ENCODE measurements at regions not wholly inside any gene's neighbourhood (a gene's known extent, or its start where the extent isn't known, plus 50 kb on each side); places are given as distances from the start of the nearest gene placed in this dataset.

DNA sequence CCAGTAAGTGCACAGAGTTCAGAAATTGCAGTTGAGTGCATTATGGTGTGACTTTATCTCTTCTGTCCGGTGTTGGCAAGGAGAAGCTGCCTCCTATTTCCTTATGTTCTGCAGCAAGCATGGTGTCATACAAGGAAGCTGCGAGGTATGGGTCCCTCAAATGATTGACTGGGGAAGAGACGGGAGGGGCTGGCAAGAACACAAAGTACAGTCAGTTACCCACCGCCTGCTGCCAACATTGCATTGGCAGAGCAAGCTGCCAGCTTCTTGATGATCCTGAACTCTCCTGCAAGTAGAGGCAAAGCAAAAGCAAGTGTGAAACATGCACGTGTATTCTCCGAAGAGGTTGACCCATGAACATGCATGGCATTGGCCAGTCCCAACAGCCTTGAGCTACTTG is 1013.6 kb downstream of the UQCRFS1 start:
- no peak for TF ChIP-seq POLR2A (IDR thresholded peaks at IDR 0.05)
- TF ChIP-seq, protein P1, sequence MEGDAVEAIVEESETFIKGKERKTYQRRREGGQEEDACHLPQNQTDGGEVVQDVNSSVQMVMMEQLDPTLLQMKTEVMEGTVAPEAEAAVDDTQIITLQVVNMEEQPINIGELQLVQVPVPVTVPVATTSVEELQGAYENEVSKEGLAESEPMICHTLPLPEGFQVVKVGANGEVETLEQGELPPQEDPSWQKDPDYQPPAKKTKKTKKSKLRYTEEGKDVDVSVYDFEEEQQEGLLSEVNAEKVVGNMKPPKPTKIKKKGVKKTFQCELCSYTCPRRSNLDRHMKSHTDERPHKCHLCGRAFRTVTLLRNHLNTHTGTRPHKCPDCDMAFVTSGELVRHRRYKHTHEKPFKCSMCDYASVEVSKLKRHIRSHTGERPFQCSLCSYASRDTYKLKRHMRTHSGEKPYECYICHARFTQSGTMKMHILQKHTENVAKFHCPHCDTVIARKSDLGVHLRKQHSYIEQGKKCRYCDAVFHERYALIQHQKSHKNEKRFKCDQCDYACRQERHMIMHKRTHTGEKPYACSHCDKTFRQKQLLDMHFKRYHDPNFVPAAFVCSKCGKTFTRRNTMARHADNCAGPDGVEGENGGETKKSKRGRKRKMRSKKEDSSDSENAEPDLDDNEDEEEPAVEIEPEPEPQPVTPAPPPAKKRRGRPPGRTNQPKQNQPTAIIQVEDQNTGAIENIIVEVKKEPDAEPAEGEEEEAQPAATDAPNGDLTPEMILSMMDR (IDR thresholded peaks at IDR 0.05): no peak
- TF ChIP-seq EP300 (IDR thresholded peaks at IDR 0.05): no peak
